ENCODE measurements at regions not wholly inside any gene's neighbourhood (a gene's known extent, or its start where the extent isn't known, plus 50 kb on each side); places are given as distances from the start of the nearest gene placed in this dataset.
"Not testable (repeated sequence)": the region's sequence is repeated elsewhere in the genome, so short reads cannot be mapped to it uniquely, and the experiment has no call there.

GRCh38 chr10:5268743-5269142, 72.1 kb downstream of the AKR1C4 start:
- in situ Hi-C loops (cut with MboI; ENCODE audit: low sequenced_read_pairs) = no loop called here

GRCh38 chr10:5269791-5270190, 73.2 kb downstream of the AKR1C4 start:
- in situ Hi-C loops (cut with MboI; ENCODE audit: low sequenced_read_pairs) = no loop called here

- in situ Hi-C loops (cut with MboI; ENCODE audit: low sequenced_read_pairs) = no loop called here
Measured at GRCh38 chr10:5271526-5271925, 74.9 kb downstream of the AKR1C4 start.

- in situ Hi-C loops (cut with MboI; ENCODE audit: low sequenced_read_pairs) = no loop called here
Measured at GRCh38 chr10:5272065-5272803, 75.6 kb downstream of the AKR1C4 start.

- in situ Hi-C loops (cut with MboI; ENCODE audit: low sequenced_read_pairs) = no loop called here
Measured at GRCh38 chr10:5274795-5275194, 78.2 kb downstream of the AKR1C4 start.

- in situ Hi-C loops (cut with MboI; ENCODE audit: low sequenced_read_pairs) = loop anchor here (10.0 kb wide), 1 partner anchor 427 kb away; no protein-coding TSS in a partner anchor
Measured at GRCh38 chr10:5281356-5281755, 83.4 kb upstream of the UCN3 start.

GRCh38 chr10:5282137-5282536, 82.6 kb upstream of the UCN3 start:
- in situ Hi-C loops (cut with MboI; ENCODE audit: low sequenced_read_pairs) = loop anchor here (10.0 kb wide), 1 partner anchor 427 kb away; no protein-coding TSS in a partner anchor

- in situ Hi-C loops (cut with MboI; ENCODE audit: low sequenced_read_pairs) = loop anchor here (10.0 kb wide), 1 partner anchor 429 kb away; no protein-coding TSS in a partner anchor
Measured at GRCh38 chr10:5283305-5284158, 81.2 kb upstream of the UCN3 start.

- in situ Hi-C loops (cut with MboI; ENCODE audit: low sequenced_read_pairs) = loop anchor here (10.0 kb wide), 1 partner anchor 430 kb away; no protein-coding TSS in a partner anchor
Measured at GRCh38 chr10:5284311-5285057, 80.3 kb upstream of the UCN3 start.

GRCh38 chr10:5285186-5285585, 79.6 kb upstream of the UCN3 start:
- in situ Hi-C loops (cut with MboI; ENCODE audit: low sequenced_read_pairs) = loop anchor here (10.0 kb wide), 1 partner anchor 430 kb away; no protein-coding TSS in a partner anchor

GRCh38 chr10:5288359-5288758, 76.4 kb upstream of the UCN3 start:
- in situ Hi-C loops (cut with MboI; ENCODE audit: low sequenced_read_pairs) = loop anchor here (10.0 kb wide), 1 partner anchor 434 kb away; no protein-coding TSS in a partner anchor

- in situ Hi-C loops (cut with MboI; ENCODE audit: low sequenced_read_pairs) = loop anchor here (10.0 kb wide), 1 partner anchor 434 kb away; no protein-coding TSS in a partner anchor
Measured at GRCh38 chr10:5289228-5289627, 75.5 kb upstream of the UCN3 start.

GRCh38 chr10:5291501-5292195, 73.1 kb upstream of the UCN3 start:
- in situ Hi-C loops (cut with MboI; ENCODE audit: low sequenced_read_pairs) = no loop called here

GRCh38 chr10:5292196-5292735, 72.5 kb upstream of the UCN3 start:
- in situ Hi-C loops (cut with MboI; ENCODE audit: low sequenced_read_pairs) = no loop called here

- in situ Hi-C loops (cut with MboI; ENCODE audit: low sequenced_read_pairs) = not testable (repeated sequence)
Measured at GRCh38 chr10:5292970-5293369, 71.8 kb upstream of the UCN3 start.

GRCh38 chr10:5293691-5294550, 70.8 kb upstream of the UCN3 start:
- in situ Hi-C loops (cut with MboI; ENCODE audit: low sequenced_read_pairs) = no loop called here

GRCh38 chr10:5297466-5297865, 67.3 kb upstream of the UCN3 start:
- in situ Hi-C loops (cut with MboI; ENCODE audit: low sequenced_read_pairs) = no loop called here

GRCh38 chr10:5297996-5298395, 66.8 kb upstream of the UCN3 start:
- in situ Hi-C loops (cut with MboI; ENCODE audit: low sequenced_read_pairs) = no loop called here

GRCh38 chr10:5299950-5300349, 64.8 kb upstream of the UCN3 start:
- in situ Hi-C loops (cut with MboI; ENCODE audit: low sequenced_read_pairs) = no loop called here

Data from HL-60/S4 treated with phorbol 12-myristate 13-acetate at 8.2 ng/mL for 4 days and 3 days (cell line).